GM18519 (cell line): ENCODE measurements at regions not wholly inside any gene's neighbourhood (a gene's known extent, or its start where the extent isn't known, plus 50 kb on each side); places are given as distances from the start of the nearest gene placed in this dataset.
"Not testable (repeated sequence)": the region's sequence is repeated elsewhere in the genome, so short reads cannot be mapped to it uniquely, and the experiment has no call there.

ENCODE experiments used
- ATAC-seq: cut with Tn5 transposase; IDR thresholded peaks from one replicate; pipeline ENCODE4 v1.9.1; 2021; ENCODE audit warnings: mild to moderate bottlenecking, moderate library complexity; ENCODE audit not compliant: unreplicated experiment, low FRiP score

GRCh38 chr10:57627642-57628178 is 640.0 kb downstream of the IPMK start:
- ATAC-seq, result no peak

GRCh38 chr10:57624856-57625592 is 642.7 kb downstream of the IPMK start:
- ATAC-seq, result no peak

GRCh38 chr10:57624066-57624465 is 643.6 kb downstream of the IPMK start:
- ATAC-seq, result no peak

- ATAC-seq, result no peak
Observed at GRCh38 chr10:57621466-57621865, 646.2 kb downstream of the IPMK start.

DNA sequence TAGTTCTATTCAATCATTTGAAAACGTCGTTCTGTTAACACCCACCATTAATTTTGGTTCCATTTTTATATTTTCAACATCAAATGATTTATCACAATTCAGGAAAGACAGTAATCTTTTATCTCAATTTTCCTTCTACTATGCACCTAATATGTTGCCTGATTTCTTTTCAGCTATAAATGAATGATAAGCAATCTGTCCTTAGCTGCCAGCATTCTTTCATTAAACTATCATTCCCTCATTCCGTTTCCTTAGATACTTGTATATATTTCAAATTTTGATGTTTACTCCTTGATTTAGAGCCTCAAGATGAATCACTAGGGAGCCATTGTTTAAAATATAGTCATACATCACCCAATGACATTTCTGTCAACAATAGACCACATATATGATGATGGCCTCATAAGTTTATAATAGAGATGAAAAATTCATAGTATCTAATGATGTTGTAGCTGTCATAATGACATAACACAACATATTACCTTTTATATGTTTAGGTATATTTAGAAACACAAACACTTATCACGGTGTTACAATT is 661.7 kb downstream of the IPMK start:
- no peak for ATAC-seq

DNA sequence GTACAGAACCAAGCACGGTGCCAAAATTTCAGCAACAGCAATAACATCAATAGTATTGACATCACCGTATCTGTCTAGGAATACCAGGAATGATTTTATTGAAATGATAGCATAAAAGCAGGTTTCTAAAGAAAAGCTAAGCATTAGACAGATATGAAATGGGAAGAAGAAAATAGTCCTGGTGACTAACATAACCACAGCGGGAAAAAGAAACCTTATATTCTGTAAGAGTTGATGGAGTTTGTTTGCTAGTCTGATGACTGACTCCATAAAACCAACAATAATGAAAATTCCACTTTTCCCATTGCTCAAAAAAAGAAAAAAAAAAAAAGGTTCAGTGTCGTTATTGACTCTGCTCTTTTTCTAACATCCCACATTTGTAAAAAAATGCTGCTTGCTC is 668.3 kb downstream of the IPMK start:
- ATAC-seq, result no peak

GRCh38 chr10:57593983-57594573 is 673.6 kb downstream of the IPMK start:
- no peak for ATAC-seq

GRCh38 chr10:57579926-57580325 is 687.8 kb downstream of the IPMK start:
- ATAC-seq, result no peak

GRCh38 chr10:57562211-57562610 is 705.5 kb downstream of the IPMK start:
- no peak for ATAC-seq

GRCh38 chr10:57551774-57552173 is 715.9 kb downstream of the IPMK start:
- ATAC-seq, result not testable (repeated sequence)

DNA sequence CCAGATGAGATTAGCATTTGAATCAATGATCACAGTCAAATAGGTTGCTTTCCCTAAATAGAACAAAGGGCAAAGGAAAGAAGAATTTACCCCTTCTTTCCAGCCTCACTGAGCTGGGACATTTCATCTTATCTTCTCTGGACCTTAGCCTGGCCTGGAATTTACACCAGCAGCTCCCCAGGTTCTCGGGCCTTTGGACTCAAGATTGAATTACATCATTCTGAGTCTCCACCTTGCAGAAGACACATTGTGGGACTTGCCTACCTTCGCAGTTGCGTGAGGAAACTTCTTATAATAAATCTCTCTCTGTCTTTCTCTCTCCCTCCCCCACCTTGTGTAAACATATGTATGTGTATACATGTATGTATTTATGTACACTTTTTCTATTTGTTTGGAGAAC is 732.4 kb downstream of the IPMK start:
- ATAC-seq, result no peak

DNA sequence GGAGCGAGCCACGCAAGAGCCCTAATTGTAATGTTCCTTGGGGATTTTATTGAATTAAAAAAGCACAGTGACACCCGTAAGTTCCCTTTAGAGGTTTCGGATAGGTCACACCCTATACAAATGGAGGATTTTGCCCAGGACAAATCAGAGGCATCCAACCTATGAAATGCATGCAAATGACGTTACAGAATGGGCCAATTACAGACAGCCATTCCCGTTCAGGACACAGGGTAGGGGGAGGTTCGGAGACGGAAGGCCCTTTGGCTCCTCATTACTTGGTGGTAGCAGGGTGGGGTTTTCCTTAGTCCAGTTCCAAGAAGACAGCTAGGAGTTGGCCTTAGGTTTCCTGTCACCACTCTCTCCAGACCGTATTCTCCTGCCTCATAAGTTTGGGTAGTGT is 754.1 kb downstream of the IPMK start:
- no peak for ATAC-seq

- ATAC-seq, result no peak
Observed at GRCh38 chr10:57507788-57508187, 759.9 kb downstream of the IPMK start.

GRCh38 chr10:57506414-57507094 is 761.1 kb downstream of the IPMK start:
- ATAC-seq, result no peak

DNA sequence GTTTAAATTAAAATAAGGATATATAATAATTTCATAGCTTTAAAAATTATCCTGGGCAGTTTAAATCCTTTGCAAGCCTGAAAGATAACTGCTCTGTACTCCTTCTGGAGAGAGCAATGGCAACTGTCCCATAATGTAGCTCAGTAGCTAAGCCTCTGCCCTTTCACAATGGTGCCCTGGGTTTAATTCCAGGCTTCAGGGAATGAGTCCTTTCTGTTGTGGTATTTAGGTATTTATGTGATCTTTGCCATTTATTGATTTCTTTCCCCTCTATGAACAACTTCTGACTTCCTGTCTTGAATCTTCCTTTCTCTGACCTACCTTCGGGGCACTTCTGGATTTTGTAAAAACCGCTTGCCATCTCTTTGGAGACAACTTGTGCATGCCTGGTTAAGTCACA is 773.2 kb downstream of the IPMK start:
- ATAC-seq, result no peak

- ATAC-seq, result no peak
Observed at GRCh38 chr10:57482259-57482658, 785.4 kb downstream of the IPMK start.

- ATAC-seq, result no peak
Observed at GRCh38 chr10:57472823-57473619, 794.7 kb downstream of the IPMK start.

DNA sequence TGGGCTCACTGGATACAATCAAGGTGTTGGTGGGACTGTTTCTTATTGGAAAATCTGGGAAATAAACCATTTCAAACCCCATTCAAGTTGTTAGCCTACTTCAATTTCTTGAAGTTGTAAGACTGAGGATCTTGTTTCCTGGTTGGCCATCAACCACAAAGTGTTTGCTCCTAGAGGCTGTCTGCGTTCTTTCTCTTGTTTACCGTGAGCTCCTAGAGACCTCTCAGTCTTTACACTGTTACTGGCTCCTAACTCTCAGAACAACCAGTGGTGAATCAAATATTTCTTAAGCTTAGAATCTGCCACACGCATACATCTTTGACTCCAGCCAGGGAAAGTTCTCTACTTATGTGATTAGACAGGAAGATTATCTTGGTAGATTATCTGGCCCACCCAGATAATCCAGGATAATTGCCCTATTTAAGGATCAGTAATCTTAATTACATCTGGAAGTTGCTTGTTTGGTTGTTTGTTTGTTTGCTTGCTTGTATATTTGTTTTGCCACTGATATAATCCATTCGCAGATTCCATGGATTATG is 798.7 kb downstream of the IPMK start:
- no peak for ATAC-seq

DNA sequence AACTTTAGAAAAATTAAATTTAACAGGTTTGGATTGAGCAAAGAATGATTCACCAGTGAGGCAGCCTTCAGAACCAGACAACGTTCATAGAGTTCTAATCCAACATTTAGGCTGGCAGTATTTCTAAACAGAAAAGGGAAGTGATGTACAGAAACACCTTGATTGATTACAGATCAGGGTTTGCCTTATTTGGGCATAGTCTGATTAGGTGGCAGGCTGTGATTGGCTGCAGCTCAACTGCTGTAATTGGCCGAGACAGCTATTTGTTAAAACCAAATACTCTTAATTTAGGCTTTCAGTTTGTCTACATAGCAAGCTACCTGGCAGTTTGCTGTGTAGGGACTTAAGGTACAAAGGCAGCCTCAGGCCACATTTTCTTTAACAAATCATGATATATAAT is 802.5 kb downstream of the IPMK start:
- ATAC-seq, result no peak

- ATAC-seq, result no peak
Observed at GRCh38 chr10:57460540-57460939, 807.2 kb downstream of the IPMK start.
